IMR-90 (cell line): ENCODE measurements at regions not wholly inside any gene's neighbourhood (a gene's known extent, or its start where the extent isn't known, plus 50 kb on each side); places are given as distances from the start of the nearest gene placed in this dataset.

ENCODE experiments used
- ATAC-seq: fragments of 200-7000 bp; cut with Tn5 transposase; 2 replicates; pipeline ENCODE4 v1.9.1; 2020; ENCODE audit warnings: low read depth, mild to moderate bottlenecking, moderate library complexity
- BruUV-seq: library from RNA; stranded (reverse); fragments of 400-500 nt; replicated peaks from 2 replicates; lab custom pipeline; 2021; lab: Mats Ljungman, UMichigan
- CTCF ChIA-PET: fragments of 300-600 bp; formaldehyde crosslinking; extraction: SDS; loops from one replicate; lab custom pipeline; 2021; ENCODE audit warnings: antibody characterized with exemption; lab: Yijun Ruan, JAX
- POLR2A ChIA-PET: fragments of 300-600 bp; sonication (Branson Sonifier 250); formaldehyde crosslinking; loops from one replicate; lab custom pipeline; 2022; ENCODE audit warnings: antibody characterized with exemption; ENCODE audit not compliant: unreplicated experiment; lab: Charles Lee
- DNase-seq: peaks from one replicate; pipeline ENCODE4 v3.0.0; 2013
- H2AFZ ChIP-seq: replicated peaks from 2 replicates; pipeline ENCODE3; 2013; ENCODE audit warnings: low read length, mild to moderate bottlenecking; ENCODE audit not compliant: poor library complexity
- H2AK5ac ChIP-seq: 2 replicates; pipeline ENCODE4 v1.6.1; 2013; ENCODE audit warnings: low read depth, low read length, inconsistent platforms
- H2AK9ac ChIP-seq: replicated peaks from 2 replicates; pipeline ENCODE3; 2013; ENCODE audit warnings: mild to moderate bottlenecking, low read depth, low read length, moderate library complexity; ENCODE audit not compliant: poor library complexity
- H2BK120ac ChIP-seq: 2 replicates; pipeline ENCODE4 v1.6.1; 2013; ENCODE audit warnings: low read depth, low read length, inconsistent platforms
- H2BK15ac ChIP-seq: 3 replicates; pipeline ENCODE4 v1.6.1; 2013; ENCODE audit warnings: low read depth, low read length, inconsistent platforms
- H2BK20ac ChIP-seq: 2 replicates; pipeline ENCODE4 v1.6.1; 2013; ENCODE audit warnings: low read depth, mild to moderate bottlenecking, inconsistent platforms, low read length, moderate library complexity
- H2BK5ac ChIP-seq: 2 replicates; pipeline ENCODE4 v1.6.1; 2013; ENCODE audit warnings: mild to moderate bottlenecking, low read depth, low read length, inconsistent platforms; ENCODE audit not compliant: poor library complexity, severe bottlenecking
- H3K14ac ChIP-seq: replicated peaks from 2 replicates; pipeline ENCODE4 v1.6.1; 2013; ENCODE audit warnings: low read depth, low read length, inconsistent platforms
- H3K18ac ChIP-seq: 2 replicates; pipeline ENCODE4 v1.6.1; 2013; ENCODE audit warnings: low read depth, low read length, control low read depth
- H3K23ac ChIP-seq: 2 replicates; pipeline ENCODE4 v1.6.1; 2013; ENCODE audit warnings: low read depth, low read length, inconsistent platforms
- H3K27ac ChIP-seq: 2 replicates; pipeline ENCODE4 v1.5.1; 2013; ENCODE audit warnings: mild to moderate bottlenecking, control low read depth, low read length; ENCODE audit not compliant: insufficient read depth
- H3K27me3 ChIP-seq: 2 replicates; pipeline ENCODE4 v1.6.1; 2013; ENCODE audit warnings: low read length; ENCODE audit not compliant: control insufficient read depth, insufficient read depth
- H3K36me3 ChIP-seq: 2 replicates; pipeline ENCODE4 v1.6.1; 2013; ENCODE audit warnings: low read length, mixed read lengths; ENCODE audit not compliant: control insufficient read depth, insufficient read depth
- H3K4ac ChIP-seq: 2 replicates; pipeline ENCODE4 v1.6.1; 2013; ENCODE audit warnings: low read depth, low read length, inconsistent platforms
- H3K4me1 ChIP-seq: 2 replicates; pipeline ENCODE4 v1.6.1; 2013; ENCODE audit warnings: low read length, mixed read lengths; ENCODE audit not compliant: control insufficient read depth, insufficient read depth
- H3K4me2 ChIP-seq: 2 replicates; pipeline ENCODE4 v1.6.1; 2013; ENCODE audit warnings: low read depth, mild to moderate bottlenecking, control low read depth, low read length, moderate library complexity
- H3K4me3 ChIP-seq: 2 replicates; pipeline ENCODE4 v1.5.1; 2013; ENCODE audit warnings: low read depth, mild to moderate bottlenecking, control low read depth, low read length, moderate library complexity; ENCODE audit not compliant: insufficient read depth
- H3K56ac ChIP-seq: 2 replicates; pipeline ENCODE4 v1.6.1; 2013; ENCODE audit warnings: low read length, inconsistent platforms; ENCODE audit not compliant: insufficient read depth; ENCODE audit errors: extremely low read depth
- H3K79me1 ChIP-seq, 2 experiments: 2 replicates each; pipeline ENCODE4 v1.6.1; 2013; ENCODE audit warnings: low read length in 2 of 2, inconsistent platforms in 1 of 2, low read depth in 1 of 2
- H3K9ac ChIP-seq: 2 replicates; pipeline ENCODE4 v1.6.1; 2013; ENCODE audit warnings: low read depth, low read length, control low read depth
- H3K9me1 ChIP-seq: 2 replicates; pipeline ENCODE4 v1.6.1; 2013; ENCODE audit warnings: low read length, inconsistent platforms; ENCODE audit not compliant: insufficient read depth
- H3K9me3 ChIP-seq: 2 replicates; pipeline ENCODE4 v1.6.1; 2013; ENCODE audit warnings: low read length; ENCODE audit not compliant: control insufficient read depth, insufficient read depth
- H4K20me1 ChIP-seq: 2 replicates; pipeline ENCODE4 v1.6.1; 2013; ENCODE audit warnings: low read length, inconsistent platforms; ENCODE audit not compliant: insufficient read depth
- H4K5ac ChIP-seq: 2 replicates; pipeline ENCODE4 v1.6.1; 2013; ENCODE audit warnings: mild to moderate bottlenecking, low read depth, low read length, control low read depth
- H4K8ac ChIP-seq, 2 experiments: 2 replicates each; pipeline ENCODE4 v1.6.1; 2013; ENCODE audit warnings: low read depth in 2 of 2, low read length in 2 of 2, control low read depth in 1 of 2, inconsistent platforms in 1 of 2
- H4K91ac ChIP-seq: 2 replicates; pipeline ENCODE4 v1.6.1; 2013; ENCODE audit warnings: low read depth, low read length, inconsistent platforms; ENCODE audit not compliant: insufficient read depth
- BHLHE40 ChIP-seq: fragments of 150-350 bp; IDR thresholded peaks from 2 replicates; pipeline ENCODE4 v1.6.1; 2016; ENCODE audit warnings: mild to moderate bottlenecking, low read depth, low read length
- CHD1 ChIP-seq: IDR thresholded peaks from 2 replicates; pipeline ENCODE4 v1.6.1; 2012; ENCODE audit warnings: low read depth, low read length, improper control_type of control experiment
- ELK1 ChIP-seq: fragments of 150-350 bp; IDR thresholded peaks from 2 replicates; pipeline ENCODE4 v1.6.1; 2016; ENCODE audit warnings: low read depth, mild to moderate bottlenecking, low read length, moderate library complexity, borderline replicate concordance
- FOS ChIP-seq: fragments of 150-350 bp; IDR thresholded peaks from 2 replicates; pipeline ENCODE4 v1.6.1; 2016; ENCODE audit warnings: low read depth, low read length
- MAFK ChIP-seq: IDR thresholded peaks from 2 replicates; pipeline ENCODE4 v1.6.1; 2012; ENCODE audit warnings: low read depth, low read length, improper control_type of control experiment
- MAZ ChIP-seq: IDR thresholded peaks from 2 replicates; pipeline ENCODE4 v1.6.1; 2012; ENCODE audit warnings: low read depth, mild to moderate bottlenecking, low read length, improper control_type of control experiment, moderate library complexity, borderline replicate concordance
- MXI1 ChIP-seq: IDR thresholded peaks from 2 replicates; pipeline ENCODE4 v1.6.1; 2012; ENCODE audit warnings: low read depth, mild to moderate bottlenecking, low read length, moderate library complexity, borderline replicate concordance
- NFE2L2 ChIP-seq: fragments of 150-350 bp; IDR thresholded peaks from 2 replicates; pipeline ENCODE4 v1.6.1; 2016; ENCODE audit warnings: low read depth, mild to moderate bottlenecking, low read length
- POLR2A ChIP-seq: IDR thresholded peaks from 2 replicates; pipeline ENCODE4 v1.6.1; 2012; ENCODE audit warnings: mild to moderate bottlenecking, low read depth, low read length
- RAD21 ChIP-seq: IDR thresholded peaks from 2 replicates; pipeline ENCODE4 v1.6.1; 2012; ENCODE audit warnings: low read length, improper control_type of control experiment
- RFX5 ChIP-seq: IDR thresholded peaks from 2 replicates; pipeline ENCODE4 v1.8.0; 2012; ENCODE audit warnings: low read depth, mild to moderate bottlenecking, low read length, moderate library complexity
- SMC3 ChIP-seq: fragments of 150-350 bp; IDR thresholded peaks from 2 replicates; pipeline ENCODE4 v1.6.1; 2016; ENCODE audit warnings: low read depth, mild to moderate bottlenecking, antibody characterized with exemption, low read length, moderate library complexity
- USF2 ChIP-seq: fragments of 150-350 bp; IDR thresholded peaks from 2 replicates; pipeline ENCODE4 v1.6.1; 2017; ENCODE audit warnings: mild to moderate bottlenecking, antibody characterized with exemption, low read length, low read depth
- WGBS, 2 experiments: methylation state at CpG; one replicate each; pipeline versions ENCODE4 v1.1.5 to v1.1.7; 2013; ENCODE audit warnings: missing lambda C conversion rate in 2 of 2; ENCODE audit not compliant: insufficient read length in 1 of 2; ENCODE audit errors: extremely low coverage in 2 of 2; 5-methylcytosine and 5-hydroxymethylcytosine counted together
- dilution Hi-C: fragments of 300-500 bp; cut with HindIII; formaldehyde crosslinking; loops from one replicate; pipeline ENCODE4 v1.14.3; 2018; ENCODE audit warnings: low sequenced_read_pairs; ENCODE audit not compliant: unreplicated experiment
- in situ Hi-C: fragments of 300-500 bp; cut with MboI; formaldehyde crosslinking; loops from 3 replicates; pipeline ENCODE4 v1.14.3; 2019; ENCODE audit warnings: low sequenced_read_pairs, inconsistent platforms, mixed read lengths
- intact Hi-C: fragments of 100-400 bp; cut with micrococcal nuclease; formaldehyde crosslinking; loops from 2 replicates; pipeline ENCODE4 v1.10.0; 2022

- in situ Hi-C loops: no loop called here
Observed at GRCh38 chr2:195106681-195107380, 550.2 kb upstream of the SLC39A10 start.

More at GRCh38 chr2:195106681-195107380, 550.2 kb upstream of the SLC39A10 start:
- intact Hi-C loops: no loop called here
- TF ChIP-seq RAD21 (no peak), CHD1 (no peak), FOS (no peak), MAZ (no peak), SMC3 (no peak), ELK1 (no peak), MAFK (no peak), USF2 (no peak), POLR2A (no peak), NFE2L2 (no peak), MXI1 (no peak), BHLHE40 (no peak), RFX5 (no peak)
- CTCF ChIA-PET: no interaction called here
- Histone ChIP-seq H3K23ac (no peak overlapping the region), H3K9ac (no peak overlapping the region), H3K27me3 (no peaks in the 10 kb centered on the region), H3K56ac (no peak overlapping the region), H4K20me1 (no peaks in the 10 kb centered on the region), H2BK15ac (no peak overlapping the region), H3K14ac (no peak overlapping the region), H3K27ac (no peak overlapping the region), H3K18ac (no peak overlapping the region), H3K9me3 (no peaks in the 10 kb centered on the region), H3K9me1 (no peaks in the 10 kb centered on the region), H2BK20ac (no peak overlapping the region), H3K4me3 (no peak overlapping the region), H3K4me2 (no peak overlapping the region), H2BK5ac (no peak overlapping the region), H4K91ac (no peak overlapping the region), H3K4me1 (no peaks in the 10 kb centered on the region), H2BK120ac (no peak overlapping the region), H3K4ac (no peak overlapping the region), H3K36me3 (no peaks in the 10 kb centered on the region), H2AK5ac (no peak overlapping the region), H2AK9ac (no peak overlapping the region), H2AFZ (no peak overlapping the region), H4K8ac (no peak overlapping the region), H4K5ac (no peak overlapping the region), H3K79me1 (no peaks in the 10 kb centered on the region)
- WGBS, 2 experiments: 67% methylated on average over 1 of the region's 6 CpGs; no CpG with 5 or more reads in 1 of the 2 experiments
- DNase-seq: no peak
- no TSS peak for BruUV-seq
- POLR2A ChIA-PET: no interaction called here
- ATAC-seq: no peak
- dilution Hi-C loops: no loop called here
